ENCODE measurements at regions not wholly inside any gene's neighbourhood (a gene's known extent, or its start where the extent isn't known, plus 50 kb on each side); places are given as distances from the start of the nearest gene placed in this dataset.

GRCh38 chr11:98143661-98144060 lies 877.1 kb upstream of the CNTN5 start:
- TF ChIP-seq CTCF (IDR thresholded peaks at IDR 0.05): no peak
- TF ChIP-seq POLR2A (IDR thresholded peaks at IDR 0.05): no peak

Measured in esophagus squamous epithelium (tissue), 4 donors.